K562 (cell line): ENCODE measurements at regions not wholly inside any gene's neighbourhood (a gene's known extent, or its start where the extent isn't known, plus 50 kb on each side); places are given as distances from the start of the nearest gene placed in this dataset.
A peak's percentile ranks its signal among the peaks of the same experiment; 100 is the strongest.

ENCODE experiments used
- ATAC-seq: fragments of 200-7000 bp; cut with Tn5 transposase; 3 replicates; pipeline ENCODE4 v1.9.1; 2020; ENCODE audit warnings: moderate library complexity
- BruUV-seq: library from RNA; stranded (reverse); fragments of 400-500 nt; replicated peaks from 2 replicates; lab custom pipeline; 2021; lab: Mats Ljungman, UMichigan
- CTCF ChIA-PET: fragments of 300-600 bp; formaldehyde crosslinking; extraction: SDS; loops from one replicate; lab custom pipeline; 2021; ENCODE audit warnings: low intra/inter-chr PET ratio; lab: Yijun Ruan, JAX
- POLR2A ChIA-PET: fragments of 300-600, 350-650 bp; sonication (Branson Sonifier 250); formaldehyde crosslinking; extraction: SDS; loops from one replicate; lab custom pipeline; 2021; ENCODE audit warnings: antibody characterized with exemption, inconsistent platforms; lab: Yijun Ruan, JAX
- DNase-seq, 4 experiments: peaks; one replicate each; pipeline versions ENCODE4 v3.0.0 to v3.0.0-alpha.2; 2011 to 2018; ENCODE audit warnings: low spot score in 3 of 4, mixed read lengths in 3 of 4; ENCODE audit errors: extremely low read depth in 1 of 4
- FAIRE-seq: peaks from 2 replicates; lab custom pipeline; 2011; peaks lifted over from hg19 to GRCh38; lab: Jason Lieb, UNC
- H2AFZ ChIP-seq: 2 replicates; pipeline ENCODE4 v1.6.0; 2011; ENCODE audit warnings: low read depth, low read length, control low read depth, inconsistent platforms
- H3K27ac ChIP-seq: fragments of 200-600 bp; 3 replicates; pipeline ENCODE4 v1.8.0; 2011; ENCODE audit warnings: low read depth, mild to moderate bottlenecking, control low read depth, inconsistent platforms, low read length, moderate library complexity, mixed read lengths; ENCODE audit errors: extremely low read depth
- H3K27me3 ChIP-seq, 2 experiments: fragments of 300-600 bp in 1 of 2; 2 replicates in 1 of 2; 3 replicates in 1 of 2; pipeline versions ENCODE4 v1.6.0 to v1.8.0; 2011; ENCODE audit warnings: inconsistent platforms in 2 of 2, low read length in 2 of 2, mild to moderate bottlenecking in 1 of 2, mixed read lengths in 1 of 2, moderate library complexity in 1 of 2; ENCODE audit not compliant: control insufficient read depth in 2 of 2, insufficient read depth in 2 of 2
- H3K36me3 ChIP-seq: fragments of 300-600 bp; 3 replicates; pipeline ENCODE4 v1.8.0; 2011; ENCODE audit warnings: mild to moderate bottlenecking, low read length, inconsistent platforms; ENCODE audit not compliant: control insufficient read depth, insufficient read depth
- H3K4me1 ChIP-seq, 2 experiments: fragments of 200-600 bp in 1 of 2; replicated peaks in 1 of 2; 2 replicates in 1 of 2; 3 replicates in 1 of 2; pipeline versions ENCODE4 v1.5.1 to v1.8.0; 2011; ENCODE audit warnings: inconsistent platforms in 2 of 2, low read length in 2 of 2, mild to moderate bottlenecking in 1 of 2, mixed read lengths in 1 of 2, moderate library complexity in 1 of 2; ENCODE audit not compliant: control insufficient read depth in 2 of 2, insufficient read depth in 2 of 2
- H3K4me2 ChIP-seq: 2 replicates; pipeline ENCODE4 v1.6.1; 2011; ENCODE audit warnings: low read length, control low read depth, inconsistent platforms, mixed read lengths; ENCODE audit not compliant: insufficient read depth
- H3K4me3 ChIP-seq: fragments of 200-600 bp; sonication (generic), shearing (Covaris generic); 2 replicates; pipeline ENCODE4 v1.5.1; 2016; ENCODE audit warnings: control low read depth, inconsistent platforms
- H3K79me2 ChIP-seq: fragments of 200-600 bp; 3 replicates; pipeline ENCODE4 v1.8.0; 2011; ENCODE audit warnings: low read length, inconsistent platforms; ENCODE audit not compliant: control insufficient read depth, insufficient read depth
- H3K9ac ChIP-seq, 2 experiments: 2 replicates each; pipeline versions ENCODE4 v1.6.0 to v1.6.1; 2011; ENCODE audit warnings: low read depth in 2 of 2, low read length in 2 of 2, control low read depth in 1 of 2, inconsistent platforms in 1 of 2, mild to moderate bottlenecking in 1 of 2, mixed read lengths in 1 of 2; ENCODE audit not compliant: insufficient read depth in 1 of 2
- H3K9me1 ChIP-seq: one replicate; pipeline ENCODE4 v1.6.0; 2011; ENCODE audit warnings: inconsistent platforms, mild to moderate bottlenecking, low read length, moderate library complexity; ENCODE audit not compliant: control insufficient read depth, insufficient read depth
- H3K9me3 ChIP-seq: replicated peaks from 2 replicates; pipeline ENCODE4 v1.5.1; 2011; ENCODE audit warnings: low read depth, low read length, inconsistent platforms; ENCODE audit not compliant: control insufficient read depth, insufficient read depth
- H4K20me1 ChIP-seq: replicated peaks from 2 replicates; pipeline ENCODE4 v1.6.1; 2011; ENCODE audit warnings: low read length, inconsistent platforms, mixed read lengths; ENCODE audit not compliant: control insufficient read depth, insufficient read depth
- FIP1L1 ChIP-seq: fragments of 200-400 bp; formaldehyde crosslinking; IDR thresholded peaks from 2 replicates; pipeline ENCODE4 v1.6.1; 2018; ENCODE audit warnings: mild to moderate bottlenecking, low read depth, low read length; ENCODE audit not compliant: poor library complexity, severe bottlenecking
- HIVEP1 ChIP-seq: fragments of 250-450 bp; sonication (Bioruptor Pico); IDR thresholded peaks from 2 replicates; pipeline ENCODE4 v1.4.0; 2020; ENCODE audit warnings: mild to moderate bottlenecking
- PHF20 ChIP-seq: fragments of 450-650 bp; IDR thresholded peaks from 2 replicates; pipeline ENCODE4 v1.6.1; 2018; ENCODE audit not compliant: partially characterized antibody
- RBM25 ChIP-seq: fragments of 200-400 bp; formaldehyde crosslinking; IDR thresholded peaks from 2 replicates; pipeline ENCODE4 v1.6.1; 2018; ENCODE audit warnings: low read length, low read depth, moderate library complexity; ENCODE audit not compliant: severe bottlenecking
- ZBTB8A ChIP-seq: fragments of 450-650 bp; IDR thresholded peaks from 2 replicates; pipeline ENCODE4 v1.6.1; 2018; ENCODE audit warnings: mild to moderate bottlenecking, moderate library complexity; ENCODE audit not compliant: partially characterized antibody
- ZNF174 ChIP-seq: fragments of 250-450 bp; sonication (Bioruptor Pico); IDR thresholded peaks from 2 replicates; pipeline ENCODE4 v1.4.0; 2020; ENCODE audit warnings: mild to moderate bottlenecking
- WGBS: fragments of 100-300 bp; shearing (Covaris generic); methylation state at CpG from one replicate; pipeline ENCODE4 v1.1.6; 2016; ENCODE audit warnings: low coverage, mixed read lengths; ENCODE audit not compliant: insufficient coverage; ENCODE audit errors: missing lambda C conversion rate; 5-methylcytosine and 5-hydroxymethylcytosine counted together
- in situ Hi-C: fragments of 300-500 bp; cut with MboI; formaldehyde crosslinking; loops from 4 replicates; pipeline ENCODE4 v1.15.0; 2018; ENCODE audit warnings: inconsistent platforms, mixed read lengths
- intact Hi-C: fragments of 100-400 bp; cut with micrococcal nuclease; formaldehyde crosslinking; loops from 2 replicates; pipeline ENCODE4 v1.14.2; 2022
- TF ChIP-seq, protein P1 (sequence below): fragments of 250-450 bp; sonication (Bioruptor Pico); IDR thresholded peaks from 2 replicates; pipeline ENCODE4 v1.4.0; 2020; ENCODE audit warnings: borderline replicate concordance

DNA sequence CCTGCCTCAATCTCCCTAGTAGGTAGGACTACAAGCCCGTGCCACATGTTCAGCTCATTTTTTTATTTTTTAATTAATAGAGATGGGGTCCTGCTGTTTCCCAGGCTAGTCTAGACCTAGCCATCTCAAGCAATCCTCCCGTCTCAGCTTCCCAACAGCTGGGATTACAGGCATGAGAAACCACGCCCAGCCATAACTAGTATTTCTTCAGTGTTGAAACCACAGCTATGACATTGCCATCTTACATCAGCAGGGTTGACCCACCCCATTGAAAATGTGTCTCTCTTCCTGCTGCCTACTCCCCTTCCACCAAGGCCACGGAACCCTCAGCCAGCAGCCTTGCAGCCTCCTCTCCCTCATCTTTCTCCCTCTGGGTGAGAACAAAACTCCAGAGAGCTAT lies 62.1 kb upstream of the ZNF746 start (continued):
- TF ChIP-seq, protein P1, sequence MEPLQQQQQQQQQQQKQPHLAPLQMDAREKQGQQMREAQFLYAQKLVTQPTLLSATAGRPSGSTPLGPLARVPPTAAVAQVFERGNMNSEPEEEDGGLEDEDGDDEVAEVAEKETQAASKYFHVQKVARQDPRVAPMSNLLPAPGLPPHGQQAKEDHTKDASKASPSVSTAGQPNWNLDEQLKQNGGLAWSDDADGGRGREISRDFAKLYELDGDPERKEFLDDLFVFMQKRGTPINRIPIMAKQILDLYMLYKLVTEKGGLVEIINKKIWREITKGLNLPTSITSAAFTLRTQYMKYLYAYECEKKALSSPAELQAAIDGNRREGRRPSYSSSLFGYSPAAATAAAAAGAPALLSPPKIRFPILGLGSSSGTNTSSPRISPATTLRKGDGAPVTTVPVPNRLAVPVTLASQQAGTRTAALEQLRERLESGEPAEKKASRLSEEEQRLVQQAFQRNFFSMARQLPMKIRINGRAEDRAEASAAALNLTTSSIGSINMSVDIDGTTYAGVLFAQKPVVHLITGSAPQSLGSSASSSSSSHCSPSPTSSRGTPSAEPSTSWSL (CRISPR knock-in tag), result no peak
- TF ChIP-seq FIP1L1, result no peak
- no peak for TF ChIP-seq ZBTB8A
- no peak for TF ChIP-seq PHF20
- TF ChIP-seq ZNF174, result no peak

DNA sequence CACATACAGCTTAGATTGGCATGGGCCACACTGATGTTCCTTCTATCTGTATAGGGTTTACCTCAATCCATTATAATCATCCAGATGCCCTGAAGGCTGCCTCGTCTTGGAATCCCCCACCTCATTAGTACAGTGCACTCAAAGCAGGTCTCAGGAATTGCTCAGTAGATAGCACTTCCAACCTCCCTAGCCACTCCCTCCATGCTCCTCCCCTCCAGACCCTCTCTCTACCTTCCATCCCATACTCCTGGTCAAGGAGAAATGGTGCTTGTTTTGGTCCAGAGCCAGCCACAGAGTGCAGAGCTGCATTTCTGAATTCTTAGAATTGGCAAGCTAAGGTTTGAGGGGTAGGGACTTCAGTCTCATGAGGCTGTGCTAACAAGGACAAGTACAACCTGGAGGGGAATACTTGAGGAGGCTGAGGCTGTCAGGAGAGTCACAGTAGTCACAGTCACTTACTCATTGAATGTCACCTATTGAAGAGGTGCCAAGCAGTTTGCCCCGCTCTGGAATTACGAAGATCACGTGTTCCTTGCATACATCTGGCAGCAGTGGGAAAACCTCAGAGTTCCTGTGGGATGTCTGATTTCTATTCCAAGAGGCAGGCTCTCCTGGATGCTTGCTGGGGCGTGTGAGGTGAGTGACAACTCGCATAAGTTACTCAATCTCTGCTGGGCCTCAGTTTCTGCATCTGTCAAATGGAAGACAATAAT lies 60.7 kb upstream of the ZNF746 start:
- Histone ChIP-seq H3K4me2 (no peak overlapping the region), H3K9me1 (no peaks in the 10 kb centered on the region), H3K9me3 (no peaks in the 10 kb centered on the region), H3K27me3 (no peaks in the 10 kb centered on the region), H3K27ac (no peak overlapping the region), H3K36me3 (peaks cover 52% of the 10 kb centered on the region), H3K9ac (no peak overlapping the region), H3K79me2 (peaks cover 7% of the 10 kb centered on the region; the same call in 1 of the 3 replicates), H3K4me3 (no peak overlapping the region), H2AFZ (no peak overlapping the region), H4K20me1 (no peaks in the 10 kb centered on the region), H3K4me1 (no peaks in the 10 kb centered on the region)
- intact Hi-C loops, result no loop called here
- no TSS peak for BruUV-seq
- ChIA-PET CTCF (no interaction called here), POLR2A (no interaction called here)
- peak; percentile 35 for TF ChIP-seq RBM25
- no peak for TF ChIP-seq HIVEP1 (CRISPR knock-in tag)
- no peak for ATAC-seq
- no peak for FAIRE-seq
- DNase-seq, result no peak
- WGBS, result 91% methylated on average over 6 of the region's 6 CpGs
- in situ Hi-C loops, result no loop called here
